GM23338 (cell line): ENCODE measurements at regions not wholly inside any gene's neighbourhood (a gene's known extent, or its start where the extent isn't known, plus 50 kb on each side); places are given as distances from the start of the nearest gene placed in this dataset.

Experiments used
- ATAC-seq: fragments of 200-7000 bp; cut with Tn5 transposase; 3 replicates; pipeline ENCODE4 v1.9.1; 2020
- DNase-seq: peaks from one replicate; pipeline ENCODE4 v3.0.0-alpha.2; 2015; ENCODE audit warnings: low spot score
- H2AFZ ChIP-seq: fragments of 200-600 bp; sonication (generic); 2 replicates; pipeline ENCODE4 v1.8.0; 2016; ENCODE audit warnings: antibody characterized with exemption, mild to moderate bottlenecking, moderate library complexity
- H3F3A ChIP-seq: fragments of 200-600 bp; sonication (generic); replicated peaks from 2 replicates; pipeline ENCODE4 v1.8.0; 2017; ENCODE audit warnings: antibody characterized with exemption, mixed run types, low read depth
- H3K27ac ChIP-seq: fragments of 200-600 bp; sonication (generic); 2 replicates; pipeline ENCODE4 v1.6.1; 2016; ENCODE audit warnings: low read depth
- H3K27me3 ChIP-seq: fragments of 200-600 bp; sonication (generic); 2 replicates; pipeline ENCODE4 v1.8.0; 2016; ENCODE audit warnings: mild to moderate bottlenecking, mixed run types, moderate library complexity; ENCODE audit not compliant: insufficient read depth
- H3K36me3 ChIP-seq: fragments of 200-600 bp; sonication (generic); 2 replicates; pipeline ENCODE4 v1.8.0; 2016; ENCODE audit warnings: mild to moderate bottlenecking; ENCODE audit not compliant: insufficient read depth
- H3K4me1 ChIP-seq: fragments of 200-600 bp; sonication (generic); 2 replicates; pipeline ENCODE4 v1.8.0; 2016; ENCODE audit warnings: mild to moderate bottlenecking, moderate library complexity; ENCODE audit not compliant: insufficient read depth
- H3K4me2 ChIP-seq: fragments of 200-600 bp; sonication (generic); 2 replicates; pipeline ENCODE4 v1.7.1; 2017; ENCODE audit warnings: mixed run types
- H3K4me3 ChIP-seq: fragments of 200-600 bp; sonication (generic); 2 replicates; pipeline ENCODE4 v1.6.1; 2016; ENCODE audit warnings: mixed run types
- H3K79me2 ChIP-seq: fragments of 200-600 bp; sonication (generic); replicated peaks from 2 replicates; pipeline ENCODE4 v1.8.0; 2017; ENCODE audit warnings: mild to moderate bottlenecking; ENCODE audit not compliant: insufficient read depth
- H3K9me2 ChIP-seq: fragments of 200-600 bp; sonication (generic); 2 replicates; pipeline ENCODE4 v1.8.0; 2017; ENCODE audit not compliant: insufficient read depth
- H4K20me1 ChIP-seq: fragments of 200-600 bp; sonication (generic); replicated peaks from 2 replicates; pipeline ENCODE4 v1.8.0; 2017; ENCODE audit warnings: mild to moderate bottlenecking; ENCODE audit not compliant: insufficient read depth
- H3K27ac Mint-ChIP-seq: 2 replicates; pipeline ENCODE4 v1.8.0; 2020; ENCODE audit warnings: inconsistent platforms, mild to moderate bottlenecking, moderate library complexity, mixed read lengths
- H3K27me3 Mint-ChIP-seq: 3 replicates; pipeline ENCODE4 v1.8.0; 2022; ENCODE audit warnings: low read depth, mild to moderate bottlenecking, moderate library complexity, mixed read lengths, inconsistent platforms; ENCODE audit not compliant: insufficient read depth, poor library complexity
- H3K36me3 Mint-ChIP-seq: 3 replicates; pipeline ENCODE4 v1.8.0; 2021; ENCODE audit warnings: low read depth, mild to moderate bottlenecking, inconsistent platforms, moderate library complexity, mixed read lengths
- H3K4me1 Mint-ChIP-seq: 3 replicates; pipeline ENCODE4 v1.8.0; 2020; ENCODE audit warnings: mild to moderate bottlenecking, inconsistent platforms, mixed read lengths
- H3K4me3 Mint-ChIP-seq: 3 replicates; pipeline ENCODE4 v1.8.0; 2021; ENCODE audit warnings: moderate library complexity, mild to moderate bottlenecking, inconsistent platforms, mixed read lengths
- H3K9me3 Mint-ChIP-seq: 3 replicates; pipeline ENCODE4 v1.8.0; 2020; ENCODE audit warnings: moderate library complexity, mild to moderate bottlenecking, inconsistent platforms, mixed read lengths
- CREB1 ChIP-seq: fragments of 250-450 bp; sonication (Bioruptor Pico); IDR thresholded peaks from 2 replicates; pipeline ENCODE4 v1.5.0; 2020; ENCODE audit warnings: low read depth, mild to moderate bottlenecking, moderate library complexity
- EZH2 ChIP-seq: fragments of 200-600 bp; sonication (generic); IDR thresholded peaks from one replicate; pipeline ENCODE4 v1.8.0; 2017; ENCODE audit warnings: antibody characterized with exemption, mild to moderate bottlenecking, low read depth; ENCODE audit not compliant: unreplicated experiment
- JUNB ChIP-seq: IDR thresholded peaks from one replicate; pipeline ENCODE4 v1.6.1; 2016; ENCODE audit warnings: antibody characterized with exemption; ENCODE audit not compliant: unreplicated experiment
- NANOG ChIP-seq: IDR thresholded peaks from 2 replicates; pipeline ENCODE4 v1.6.1; 2016; ENCODE audit warnings: antibody characterized with exemption, borderline replicate concordance
- POLR2AphosphoS5 ChIP-seq: IDR thresholded peaks from 2 replicates; pipeline ENCODE4 v1.6.1; 2016; ENCODE audit warnings: antibody characterized with exemption, low read depth
- STAT1 ChIP-seq: IDR thresholded peaks from one replicate; pipeline ENCODE4 v1.6.1; 2016; ENCODE audit warnings: antibody characterized with exemption; ENCODE audit not compliant: unreplicated experiment
- ZNF114 ChIP-seq: fragments of 250-450 bp; sonication (Bioruptor Pico); IDR thresholded peaks from 2 replicates; pipeline ENCODE4 v1.5.0; 2020; ENCODE audit warnings: mild to moderate bottlenecking, moderate library complexity
- ZNF331 ChIP-seq: fragments of 250-450 bp; sonication (Bioruptor Pico); IDR thresholded peaks from 2 replicates; pipeline ENCODE4 v1.5.0; 2020; ENCODE audit warnings: low read depth, mild to moderate bottlenecking, moderate library complexity
- TF ChIP-seq, protein P1 (sequence below), 2 experiments: fragments of 200-600 bp in 1 of 2; sonication (generic) in 1 of 2; conservative IDR thresholded peaks; 2 replicates each; pipeline versions ENCODE4 v1.5.1 to v1.6.1; 2016 to 2017; ENCODE audit warnings: antibody characterized with exemption in 2 of 2, low read depth in 2 of 2, mild to moderate bottlenecking in 2 of 2, moderate library complexity in 1 of 2
- TF ChIP-seq, protein P2 (sequence below): IDR thresholded peaks from 2 replicates; pipeline ENCODE4 v1.6.1; 2016; ENCODE audit warnings: antibody characterized with exemption
- TF ChIP-seq, protein P3 (sequence below): fragments of 250-450 bp; sonication (Bioruptor Pico); IDR thresholded peaks from 2 replicates; pipeline ENCODE4 v1.5.0; 2020; ENCODE audit warnings: mild to moderate bottlenecking, moderate library complexity
- TF ChIP-seq, protein P4 (sequence below): IDR thresholded peaks from one replicate; pipeline ENCODE4 v1.6.1; 2018; ENCODE audit warnings: antibody characterized with exemption; ENCODE audit not compliant: unreplicated experiment

DNA sequence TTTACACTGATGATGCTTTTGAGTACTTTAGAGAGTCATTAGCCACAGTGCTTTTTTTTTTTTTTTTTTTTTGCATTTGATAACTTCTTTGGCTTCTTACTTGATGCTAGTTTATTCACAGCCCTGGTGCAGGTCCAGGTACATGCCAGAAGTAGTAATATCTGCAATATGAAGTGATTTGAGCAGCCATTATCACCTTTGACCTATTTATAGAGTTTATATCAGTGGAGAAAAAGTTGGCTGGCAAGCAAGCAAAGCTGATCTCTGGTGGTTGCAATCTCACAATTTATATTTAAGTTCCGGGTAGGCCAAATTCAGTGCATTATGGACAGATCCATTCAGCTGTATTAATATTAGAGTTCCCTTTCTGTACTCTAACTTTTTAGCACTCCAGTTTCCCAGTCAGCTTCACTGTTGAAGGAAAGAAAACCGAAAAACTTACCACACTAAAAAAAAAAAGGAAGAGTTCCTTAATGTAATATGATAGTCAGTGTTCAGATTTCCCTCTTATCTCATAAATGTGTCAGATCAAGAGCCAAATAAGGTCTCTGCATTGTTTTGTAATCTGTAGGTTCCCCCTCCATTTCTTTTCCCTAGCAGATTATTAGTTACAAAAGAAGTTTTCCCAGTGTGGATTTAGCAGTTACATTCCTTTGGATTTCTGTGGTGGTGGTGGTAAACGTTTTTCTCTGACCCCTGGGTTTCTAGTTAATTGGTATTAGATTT, 78.6 kb downstream of the HAUS1 start:
- H3K4me3 Mint-ChIP-seq: no peak overlapping the region
- peaks cover 2% of the 10 kb centered on the region for H3K27me3 Mint-ChIP-seq
- H3K4me1 Mint-ChIP-seq: peaks cover 25% of the 10 kb centered on the region
- H3K36me3 Mint-ChIP-seq: no peaks in the 10 kb centered on the region
- Histone ChIP-seq H3K27ac (peak overlapping the region; percentile 73; the same call in 1 of the 2 replicates), H3K27me3 (no peaks in the 10 kb centered on the region), H3K9me2 (no peaks in the 10 kb centered on the region), H3K4me1 (peaks cover 33% of the 10 kb centered on the region), H4K20me1 (peaks cover 13% of the 10 kb centered on the region), H2AFZ (no peak overlapping the region), H3K4me3 (no peak overlapping the region), H3K79me2 (peaks cover 99% of the 10 kb centered on the region), H3K36me3 (no peaks in the 10 kb centered on the region), H3K4me2 (peak overlapping the region; percentile 30; the same call in 1 of the 2 replicates), H3F3A (no peaks in the 10 kb centered on the region)
- no peak for ATAC-seq
- TF ChIP-seq EZH2 (no peak), JUNB (no peak), ZNF331 (CRISPR knock-in tag) (no peak), CREB1 (CRISPR knock-in tag) (no peak), ZNF114 (CRISPR knock-in tag) (no peak), NANOG (no peak), STAT1 (no peak), POLR2AphosphoS5 (no peak)
- TF ChIP-seq, protein P1, sequence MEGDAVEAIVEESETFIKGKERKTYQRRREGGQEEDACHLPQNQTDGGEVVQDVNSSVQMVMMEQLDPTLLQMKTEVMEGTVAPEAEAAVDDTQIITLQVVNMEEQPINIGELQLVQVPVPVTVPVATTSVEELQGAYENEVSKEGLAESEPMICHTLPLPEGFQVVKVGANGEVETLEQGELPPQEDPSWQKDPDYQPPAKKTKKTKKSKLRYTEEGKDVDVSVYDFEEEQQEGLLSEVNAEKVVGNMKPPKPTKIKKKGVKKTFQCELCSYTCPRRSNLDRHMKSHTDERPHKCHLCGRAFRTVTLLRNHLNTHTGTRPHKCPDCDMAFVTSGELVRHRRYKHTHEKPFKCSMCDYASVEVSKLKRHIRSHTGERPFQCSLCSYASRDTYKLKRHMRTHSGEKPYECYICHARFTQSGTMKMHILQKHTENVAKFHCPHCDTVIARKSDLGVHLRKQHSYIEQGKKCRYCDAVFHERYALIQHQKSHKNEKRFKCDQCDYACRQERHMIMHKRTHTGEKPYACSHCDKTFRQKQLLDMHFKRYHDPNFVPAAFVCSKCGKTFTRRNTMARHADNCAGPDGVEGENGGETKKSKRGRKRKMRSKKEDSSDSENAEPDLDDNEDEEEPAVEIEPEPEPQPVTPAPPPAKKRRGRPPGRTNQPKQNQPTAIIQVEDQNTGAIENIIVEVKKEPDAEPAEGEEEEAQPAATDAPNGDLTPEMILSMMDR (conservative IDR thresholded peaks at IDR 0.05; ENCODE audit: low read depth in 2 of 2): no peak
- TF ChIP-seq, protein P2, sequence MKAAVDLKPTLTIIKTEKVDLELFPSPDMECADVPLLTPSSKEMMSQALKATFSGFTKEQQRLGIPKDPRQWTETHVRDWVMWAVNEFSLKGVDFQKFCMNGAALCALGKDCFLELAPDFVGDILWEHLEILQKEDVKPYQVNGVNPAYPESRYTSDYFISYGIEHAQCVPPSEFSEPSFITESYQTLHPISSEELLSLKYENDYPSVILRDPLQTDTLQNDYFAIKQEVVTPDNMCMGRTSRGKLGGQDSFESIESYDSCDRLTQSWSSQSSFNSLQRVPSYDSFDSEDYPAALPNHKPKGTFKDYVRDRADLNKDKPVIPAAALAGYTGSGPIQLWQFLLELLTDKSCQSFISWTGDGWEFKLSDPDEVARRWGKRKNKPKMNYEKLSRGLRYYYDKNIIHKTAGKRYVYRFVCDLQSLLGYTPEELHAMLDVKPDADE: no peak
- TF ChIP-seq, protein P3, sequence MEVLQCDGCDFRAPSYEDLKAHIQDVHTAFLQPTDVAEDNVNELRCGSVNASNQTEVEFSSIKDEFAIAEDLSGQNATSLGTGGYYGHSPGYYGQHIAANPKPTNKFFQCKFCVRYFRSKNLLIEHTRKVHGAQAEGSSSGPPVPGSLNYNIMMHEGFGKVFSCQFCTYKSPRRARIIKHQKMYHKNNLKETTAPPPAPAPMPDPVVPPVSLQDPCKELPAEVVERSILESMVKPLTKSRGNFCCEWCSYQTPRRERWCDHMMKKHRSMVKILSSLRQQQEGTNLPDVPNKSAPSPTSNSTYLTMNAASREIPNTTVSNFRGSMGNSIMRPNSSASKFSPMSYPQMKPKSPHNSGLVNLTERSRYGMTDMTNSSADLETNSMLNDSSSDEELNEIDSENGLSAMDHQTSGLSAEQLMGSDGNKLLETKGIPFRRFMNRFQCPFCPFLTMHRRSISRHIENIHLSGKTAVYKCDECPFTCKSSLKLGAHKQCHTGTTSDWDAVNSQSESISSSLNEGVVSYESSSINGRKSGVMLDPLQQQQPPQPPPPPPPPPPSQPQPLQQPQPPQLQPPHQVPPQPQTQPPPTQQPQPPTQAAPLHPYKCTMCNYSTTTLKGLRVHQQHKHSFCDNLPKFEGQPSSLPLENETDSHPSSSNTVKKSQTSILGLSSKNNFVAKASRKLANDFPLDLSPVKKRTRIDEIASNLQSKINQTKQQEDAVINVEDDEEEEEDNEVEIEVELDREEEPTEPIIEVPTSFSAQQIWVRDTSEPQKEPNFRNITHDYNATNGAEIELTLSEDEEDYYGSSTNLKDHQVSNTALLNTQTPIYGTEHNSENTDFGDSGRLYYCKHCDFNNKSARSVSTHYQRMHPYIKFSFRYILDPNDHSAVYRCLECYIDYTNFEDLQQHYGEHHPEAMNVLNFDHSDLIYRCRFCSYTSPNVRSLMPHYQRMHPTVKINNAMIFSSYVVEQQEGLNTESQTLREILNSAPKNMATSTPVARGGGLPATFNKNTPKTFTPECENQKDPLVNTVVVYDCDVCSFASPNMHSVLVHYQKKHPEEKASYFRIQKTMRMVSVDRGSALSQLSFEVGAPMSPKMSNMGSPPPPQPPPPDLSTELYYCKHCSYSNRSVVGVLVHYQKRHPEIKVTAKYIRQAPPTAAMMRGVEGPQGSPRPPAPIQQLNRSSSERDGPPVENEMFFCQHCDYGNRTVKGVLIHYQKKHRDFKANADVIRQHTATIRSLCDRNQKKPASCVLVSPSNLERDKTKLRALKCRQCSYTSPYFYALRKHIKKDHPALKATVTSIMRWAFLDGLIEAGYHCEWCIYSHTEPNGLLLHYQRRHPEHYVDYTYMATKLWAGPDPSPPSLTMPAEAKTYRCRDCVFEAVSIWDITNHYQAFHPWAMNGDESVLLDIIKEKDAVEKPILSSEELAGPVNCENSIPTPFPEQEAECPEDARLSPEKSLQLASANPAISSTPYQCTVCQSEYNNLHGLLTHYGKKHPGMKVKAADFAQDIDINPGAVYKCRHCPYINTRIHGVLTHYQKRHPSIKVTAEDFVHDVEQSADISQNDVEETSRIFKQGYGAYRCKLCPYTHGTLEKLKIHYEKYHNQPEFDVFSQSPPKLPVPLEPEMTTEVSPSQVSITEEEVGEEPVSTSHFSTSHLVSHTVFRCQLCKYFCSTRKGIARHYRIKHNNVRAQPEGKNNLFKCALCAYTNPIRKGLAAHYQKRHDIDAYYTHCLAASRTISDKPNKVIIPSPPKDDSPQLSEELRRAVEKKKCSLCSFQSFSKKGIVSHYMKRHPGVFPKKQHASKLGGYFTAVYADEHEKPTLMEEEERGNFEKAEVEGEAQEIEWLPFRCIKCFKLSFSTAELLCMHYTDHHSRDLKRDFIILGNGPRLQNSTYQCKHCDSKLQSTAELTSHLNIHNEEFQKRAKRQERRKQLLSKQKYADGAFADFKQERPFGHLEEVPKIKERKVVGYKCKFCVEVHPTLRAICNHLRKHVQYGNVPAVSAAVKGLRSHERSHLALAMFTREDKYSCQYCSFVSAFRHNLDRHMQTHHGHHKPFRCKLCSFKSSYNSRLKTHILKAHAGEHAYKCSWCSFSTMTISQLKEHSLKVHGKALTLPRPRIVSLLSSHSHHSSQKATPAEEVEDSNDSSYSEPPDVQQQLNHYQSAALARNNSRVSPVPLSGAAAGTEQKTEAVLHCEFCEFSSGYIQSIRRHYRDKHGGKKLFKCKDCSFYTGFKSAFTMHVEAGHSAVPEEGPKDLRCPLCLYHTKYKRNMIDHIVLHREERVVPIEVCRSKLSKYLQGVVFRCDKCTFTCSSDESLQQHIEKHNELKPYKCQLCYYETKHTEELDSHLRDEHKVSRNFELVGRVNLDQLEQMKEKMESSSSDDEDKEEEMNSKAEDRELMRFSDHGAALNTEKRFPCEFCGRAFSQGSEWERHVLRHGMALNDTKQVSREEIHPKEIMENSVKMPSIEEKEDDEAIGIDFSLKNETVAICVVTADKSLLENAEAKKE (CRISPR knock-in tag): no peak
- TF ChIP-seq, protein P4, sequence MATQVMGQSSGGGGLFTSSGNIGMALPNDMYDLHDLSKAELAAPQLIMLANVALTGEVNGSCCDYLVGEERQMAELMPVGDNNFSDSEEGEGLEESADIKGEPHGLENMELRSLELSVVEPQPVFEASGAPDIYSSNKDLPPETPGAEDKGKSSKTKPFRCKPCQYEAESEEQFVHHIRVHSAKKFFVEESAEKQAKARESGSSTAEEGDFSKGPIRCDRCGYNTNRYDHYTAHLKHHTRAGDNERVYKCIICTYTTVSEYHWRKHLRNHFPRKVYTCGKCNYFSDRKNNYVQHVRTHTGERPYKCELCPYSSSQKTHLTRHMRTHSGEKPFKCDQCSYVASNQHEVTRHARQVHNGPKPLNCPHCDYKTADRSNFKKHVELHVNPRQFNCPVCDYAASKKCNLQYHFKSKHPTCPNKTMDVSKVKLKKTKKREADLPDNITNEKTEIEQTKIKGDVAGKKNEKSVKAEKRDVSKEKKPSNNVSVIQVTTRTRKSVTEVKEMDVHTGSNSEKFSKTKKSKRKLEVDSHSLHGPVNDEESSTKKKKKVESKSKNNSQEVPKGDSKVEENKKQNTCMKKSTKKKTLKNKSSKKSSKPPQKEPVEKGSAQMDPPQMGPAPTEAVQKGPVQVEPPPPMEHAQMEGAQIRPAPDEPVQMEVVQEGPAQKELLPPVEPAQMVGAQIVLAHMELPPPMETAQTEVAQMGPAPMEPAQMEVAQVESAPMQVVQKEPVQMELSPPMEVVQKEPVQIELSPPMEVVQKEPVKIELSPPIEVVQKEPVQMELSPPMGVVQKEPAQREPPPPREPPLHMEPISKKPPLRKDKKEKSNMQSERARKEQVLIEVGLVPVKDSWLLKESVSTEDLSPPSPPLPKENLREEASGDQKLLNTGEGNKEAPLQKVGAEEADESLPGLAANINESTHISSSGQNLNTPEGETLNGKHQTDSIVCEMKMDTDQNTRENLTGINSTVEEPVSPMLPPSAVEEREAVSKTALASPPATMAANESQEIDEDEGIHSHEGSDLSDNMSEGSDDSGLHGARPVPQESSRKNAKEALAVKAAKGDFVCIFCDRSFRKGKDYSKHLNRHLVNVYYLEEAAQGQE: no peak
- H3K27ac Mint-ChIP-seq: no peak overlapping the region
- no peak for DNase-seq
- no peaks in the 10 kb centered on the region for H3K9me3 Mint-ChIP-seq
